Panc1 (cell line): ENCODE measurements at regions not wholly inside any gene's neighbourhood (a gene's known extent, or its start where the extent isn't known, plus 50 kb on each side); places are given as distances from the start of the nearest gene placed in this dataset.

ENCODE experiments used
- POLR2AphosphoS5 ChIP-seq: IDR thresholded peaks from 2 replicates; pipeline ENCODE4 v1.6.1; 2012; ENCODE audit warnings: mild to moderate bottlenecking, low read depth, low read length, moderate library complexity
- SIN3A ChIP-seq: IDR thresholded peaks from 2 replicates; pipeline ENCODE4 v1.6.1; 2012; ENCODE audit warnings: low read depth, mild to moderate bottlenecking, low read length, moderate library complexity, borderline replicate concordance; ENCODE audit not compliant: insufficient read depth
- TCF7L2 ChIP-seq: IDR thresholded peaks from 2 replicates; pipeline ENCODE4 v1.6.1; 2011; ENCODE audit warnings: mild to moderate bottlenecking, low read depth, low read length, inconsistent platforms
- TF ChIP-seq, protein P1 (sequence below): fragments of 450-650 bp; IDR thresholded peaks from 2 replicates; pipeline ENCODE4 v1.5.1; 2017; ENCODE audit warnings: mild to moderate bottlenecking

DNA sequence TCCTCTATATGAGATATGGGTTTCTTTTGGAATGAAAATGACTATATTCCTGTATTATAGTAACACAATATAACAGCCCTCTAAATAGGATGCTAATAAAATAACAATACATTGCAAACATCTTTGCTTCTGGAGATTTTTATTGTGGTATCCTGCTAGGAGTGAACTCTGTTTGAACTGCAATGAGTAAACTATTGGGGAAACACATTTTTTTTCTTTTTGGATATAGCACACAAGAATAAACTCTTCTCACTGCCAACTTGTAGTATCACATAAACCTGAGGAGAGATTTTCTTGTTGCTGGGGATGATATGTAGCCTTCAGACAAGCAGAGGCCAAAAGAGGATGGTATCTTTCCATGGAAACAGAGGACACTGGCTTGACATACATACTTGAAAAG lies 238.2 kb downstream of the C4orf33 start:
- TF ChIP-seq, protein P1, sequence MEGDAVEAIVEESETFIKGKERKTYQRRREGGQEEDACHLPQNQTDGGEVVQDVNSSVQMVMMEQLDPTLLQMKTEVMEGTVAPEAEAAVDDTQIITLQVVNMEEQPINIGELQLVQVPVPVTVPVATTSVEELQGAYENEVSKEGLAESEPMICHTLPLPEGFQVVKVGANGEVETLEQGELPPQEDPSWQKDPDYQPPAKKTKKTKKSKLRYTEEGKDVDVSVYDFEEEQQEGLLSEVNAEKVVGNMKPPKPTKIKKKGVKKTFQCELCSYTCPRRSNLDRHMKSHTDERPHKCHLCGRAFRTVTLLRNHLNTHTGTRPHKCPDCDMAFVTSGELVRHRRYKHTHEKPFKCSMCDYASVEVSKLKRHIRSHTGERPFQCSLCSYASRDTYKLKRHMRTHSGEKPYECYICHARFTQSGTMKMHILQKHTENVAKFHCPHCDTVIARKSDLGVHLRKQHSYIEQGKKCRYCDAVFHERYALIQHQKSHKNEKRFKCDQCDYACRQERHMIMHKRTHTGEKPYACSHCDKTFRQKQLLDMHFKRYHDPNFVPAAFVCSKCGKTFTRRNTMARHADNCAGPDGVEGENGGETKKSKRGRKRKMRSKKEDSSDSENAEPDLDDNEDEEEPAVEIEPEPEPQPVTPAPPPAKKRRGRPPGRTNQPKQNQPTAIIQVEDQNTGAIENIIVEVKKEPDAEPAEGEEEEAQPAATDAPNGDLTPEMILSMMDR: no peak
- TF ChIP-seq TCF7L2 (no peak), POLR2AphosphoS5 (no peak), SIN3A (no peak)
